Left renal pelvis (tissue), 4 donors: ENCODE measurements at regions not wholly inside any gene's neighbourhood (a gene's known extent, or its start where the extent isn't known, plus 50 kb on each side); places are given as distances from the start of the nearest gene placed in this dataset.
"Not testable (repeated sequence)": the region's sequence is repeated elsewhere in the genome, so short reads cannot be mapped to it uniquely, and the experiment has no call there.

Experiments
- DNase-seq, 4 donors: peaks; one replicate each; pipeline ENCODE4 v3.0.0-alpha.2; 2013; ENCODE audit warnings: low read depth in 4 of 4, low spot score in 3 of 4

- DNase-seq = peak in 1 of 4 donors; percentile 8
Measured at GRCh38 chr13:34708566-34709313, 233.3 kb upstream of the NBEA start.

GRCh38 chr13:34719060-34719875, 222.8 kb upstream of the NBEA start:
- DNase-seq = no peak

GRCh38 chr13:34720618-34721017, 221.5 kb upstream of the NBEA start:
- DNase-seq = no peak

GRCh38 chr13:34721631-34722595, 220.2 kb upstream of the NBEA start:
- no peak for DNase-seq

GRCh38 chr13:34722922-34723321, 219.1 kb upstream of the NBEA start:
- DNase-seq = no peak

GRCh38 chr13:34730961-34731360, 211.1 kb upstream of the NBEA start:
- DNase-seq = no peak

- DNase-seq = no peak
Measured at GRCh38 chr13:34731486-34731885, 210.6 kb upstream of the NBEA start.

GRCh38 chr13:34733721-34734120, 208.3 kb upstream of the NBEA start:
- no peak for DNase-seq

- no peak for DNase-seq
Measured at GRCh38 chr13:34734932-34735331, 207.1 kb upstream of the NBEA start.

GRCh38 chr13:34738254-34738992, 203.6 kb upstream of the NBEA start:
- no peak for DNase-seq

- DNase-seq = not testable (repeated sequence)
Measured at GRCh38 chr13:34747056-34747455, 195.0 kb upstream of the NBEA start.

GRCh38 chr13:34747507-34747906, 194.6 kb upstream of the NBEA start:
- no peak for DNase-seq

GRCh38 chr13:34748073-34748472, 194.0 kb upstream of the NBEA start:
- DNase-seq = no peak

GRCh38 chr13:34748596-34748995, 193.5 kb upstream of the NBEA start:
- no peak for DNase-seq

- no peak for DNase-seq
Measured at GRCh38 chr13:34749046-34749445, 193.0 kb upstream of the NBEA start.

GRCh38 chr13:34750078-34750931, 191.8 kb upstream of the NBEA start:
- peak in 1 of 4 donors; percentile 59 for DNase-seq

GRCh38 chr13:34751044-34751443, 191.0 kb upstream of the NBEA start:
- DNase-seq = no peak

GRCh38 chr13:34751492-34751891, 190.6 kb upstream of the NBEA start:
- DNase-seq = no peak

- DNase-seq = no peak
Measured at GRCh38 chr13:34752283-34752960, 189.6 kb upstream of the NBEA start.
